Activated naive CD8-positive, alpha-beta T cell treated with anti-CD3 and anti-CD28 coated beads for 36 hours (primary cell): ENCODE measurements at regions not wholly inside any gene's neighbourhood (a gene's known extent, or its start where the extent isn't known, plus 50 kb on each side); places are given as distances from the start of the nearest gene placed in this dataset.
"Not testable (repeated sequence)": the region's sequence is repeated elsewhere in the genome, so short reads cannot be mapped to it uniquely, and the experiment has no call there.

Experiments used
- DNase-seq: peaks from one replicate; pipeline ENCODE4 v3.0.0; 2021
- H3K27ac Mint-ChIP-seq: one replicate; pipeline ENCODE4 v1.8.0; 2022; ENCODE audit warnings: mild to moderate bottlenecking, moderate library complexity, mixed read lengths
- H3K27me3 Mint-ChIP-seq: one replicate; pipeline ENCODE4 v1.8.0; 2022; ENCODE audit warnings: mild to moderate bottlenecking, mixed read lengths
- H3K36me3 Mint-ChIP-seq: one replicate; pipeline ENCODE4 v1.8.0; 2021; ENCODE audit warnings: mild to moderate bottlenecking, mixed read lengths
- H3K4me1 Mint-ChIP-seq: one replicate; pipeline ENCODE4 v1.8.0; 2021; ENCODE audit warnings: mixed read lengths
- H3K4me3 Mint-ChIP-seq: one replicate; pipeline ENCODE4 v1.8.0; 2022; ENCODE audit warnings: mild to moderate bottlenecking, moderate library complexity, mixed read lengths
- H3K9me3 Mint-ChIP-seq: one replicate; pipeline ENCODE4 v1.8.0; 2022; ENCODE audit warnings: mixed read lengths

DNA sequence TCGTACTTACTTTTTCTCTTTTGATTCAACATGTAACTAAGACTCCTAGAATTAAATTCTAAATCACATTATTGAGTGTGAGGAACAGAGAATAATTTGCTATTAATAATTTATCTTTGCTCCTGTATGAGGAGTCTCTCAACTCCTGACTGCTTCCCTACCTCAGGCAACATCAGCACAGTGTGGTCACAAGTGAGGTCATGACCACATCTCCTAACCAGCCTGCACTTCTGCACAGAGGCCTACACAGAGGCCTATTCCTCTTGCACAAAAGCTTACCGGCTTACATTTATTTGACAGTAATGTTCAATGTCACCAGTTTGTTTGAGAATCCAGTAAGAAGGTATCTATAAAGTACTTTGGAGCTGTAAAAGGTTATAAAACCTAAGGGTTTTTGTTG lies 637.4 kb upstream of the MARCKS start:
- H3K4me3 Mint-ChIP-seq = no peak overlapping the region
- H3K9me3 Mint-ChIP-seq = no peaks in the 10 kb centered on the region
- no peak overlapping the region for H3K27ac Mint-ChIP-seq
- H3K4me1 Mint-ChIP-seq = no peaks in the 10 kb centered on the region
- DNase-seq = no peak
- H3K27me3 Mint-ChIP-seq = no peaks in the 10 kb centered on the region
- no peaks in the 10 kb centered on the region for H3K36me3 Mint-ChIP-seq

DNA sequence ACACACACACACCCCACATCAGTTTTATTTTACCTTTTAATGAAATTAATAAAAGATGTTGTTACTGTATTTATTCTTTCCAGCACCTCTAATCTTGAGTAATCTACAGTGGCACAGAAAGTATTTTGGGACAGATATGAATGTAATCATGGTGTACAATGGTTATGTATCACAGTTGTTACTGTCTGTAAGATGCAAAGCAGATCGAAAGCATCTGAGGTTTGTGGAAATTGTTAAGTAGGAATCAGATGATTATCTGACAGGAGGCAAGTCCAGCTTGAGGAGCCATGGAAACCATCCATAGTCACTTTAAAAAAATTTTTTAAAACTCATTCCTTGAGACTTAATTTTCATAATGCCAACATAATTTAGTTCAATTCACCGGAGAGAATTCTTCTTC lies 636.3 kb upstream of the MARCKS start:
- H3K27me3 Mint-ChIP-seq = no peaks in the 10 kb centered on the region
- H3K27ac Mint-ChIP-seq = no peak overlapping the region
- no peaks in the 10 kb centered on the region for H3K36me3 Mint-ChIP-seq
- no peak overlapping the region for H3K4me3 Mint-ChIP-seq
- no peaks in the 10 kb centered on the region for H3K9me3 Mint-ChIP-seq
- DNase-seq = no peak
- no peaks in the 10 kb centered on the region for H3K4me1 Mint-ChIP-seq

DNA sequence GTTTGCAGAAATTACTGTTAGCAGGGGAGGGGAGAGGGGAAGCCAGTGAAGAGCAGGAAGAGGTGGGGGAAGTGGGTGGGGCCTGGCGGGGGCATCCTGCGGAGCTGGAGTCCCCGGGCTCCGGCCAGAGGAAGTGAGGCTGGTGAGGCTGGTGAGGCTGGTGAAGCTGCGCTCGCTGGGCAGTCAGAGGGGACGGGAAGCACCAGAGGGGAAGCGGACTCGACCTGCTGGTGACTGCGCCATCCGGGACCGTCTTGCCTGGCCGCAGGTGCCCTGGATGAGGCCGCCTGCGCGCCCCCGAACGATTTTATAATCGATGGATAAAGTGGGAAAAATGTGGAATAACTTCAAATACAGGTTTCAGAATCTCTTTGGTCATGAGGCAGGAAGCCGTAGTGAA lies 635.3 kb upstream of the MARCKS start:
- no peaks in the 10 kb centered on the region for H3K27me3 Mint-ChIP-seq

DNA sequence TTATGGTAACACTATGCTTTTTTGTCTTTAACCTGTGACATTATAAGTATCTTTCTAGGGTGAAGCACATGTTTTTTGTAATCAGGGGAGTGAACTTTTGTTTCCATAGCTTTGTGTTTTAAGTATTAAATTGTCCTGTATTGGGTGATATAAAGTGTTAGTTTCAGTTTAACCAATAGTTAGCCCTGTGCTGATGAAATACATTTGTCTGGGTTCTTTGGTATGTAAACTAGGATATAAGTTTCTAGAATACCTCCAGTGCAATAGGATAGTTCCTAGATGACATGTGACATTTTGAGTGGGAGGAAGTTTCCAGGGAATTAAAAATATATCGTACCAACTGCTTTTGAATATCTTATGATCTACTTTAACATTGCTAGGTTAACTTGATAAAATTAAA lies 611.0 kb upstream of the MARCKS start:
- DNase-seq = no peak
- Mint-ChIP-seq H3K27me3 (no peaks in the 10 kb centered on the region), H3K4me1 (no peaks in the 10 kb centered on the region), H3K4me3 (no peak overlapping the region), H3K27ac (no peak overlapping the region), H3K9me3 (no peaks in the 10 kb centered on the region), H3K36me3 (no peaks in the 10 kb centered on the region)

More for the DNA sequence above, 635.3 kb upstream of the MARCKS start:
- Mint-ChIP-seq H3K27ac (no peak overlapping the region), H3K36me3 (no peaks in the 10 kb centered on the region), H3K4me1 (no peaks in the 10 kb centered on the region), H3K4me3 (no peak overlapping the region), H3K9me3 (no peaks in the 10 kb centered on the region)
- no peak for DNase-seq

- Mint-ChIP-seq H3K36me3 (no peaks in the 10 kb centered on the region), H3K4me3 (no peak overlapping the region)
Observed at GRCh38 chr6:113248532-113248931, 608.6 kb upstream of the MARCKS start.

GRCh38 chr6:113254194-113254593 lies 603.0 kb upstream of the MARCKS start:
- H3K27me3 Mint-ChIP-seq, H3K4me3 Mint-ChIP-seq, H3K27ac Mint-ChIP-seq, H3K4me1 Mint-ChIP-seq, H3K36me3 Mint-ChIP-seq, DNase-seq: not testable (repeated sequence)
- H3K9me3 Mint-ChIP-seq = peaks cover 11% of the 10 kb centered on the region

More at GRCh38 chr6:113248532-113248931, 608.6 kb upstream of the MARCKS start:
- H3K4me1 Mint-ChIP-seq = no peaks in the 10 kb centered on the region
- peaks cover 4% of the 10 kb centered on the region for H3K9me3 Mint-ChIP-seq
- no peak for DNase-seq
- no peaks in the 10 kb centered on the region for H3K27me3 Mint-ChIP-seq
- H3K27ac Mint-ChIP-seq = no peak overlapping the region

DNA sequence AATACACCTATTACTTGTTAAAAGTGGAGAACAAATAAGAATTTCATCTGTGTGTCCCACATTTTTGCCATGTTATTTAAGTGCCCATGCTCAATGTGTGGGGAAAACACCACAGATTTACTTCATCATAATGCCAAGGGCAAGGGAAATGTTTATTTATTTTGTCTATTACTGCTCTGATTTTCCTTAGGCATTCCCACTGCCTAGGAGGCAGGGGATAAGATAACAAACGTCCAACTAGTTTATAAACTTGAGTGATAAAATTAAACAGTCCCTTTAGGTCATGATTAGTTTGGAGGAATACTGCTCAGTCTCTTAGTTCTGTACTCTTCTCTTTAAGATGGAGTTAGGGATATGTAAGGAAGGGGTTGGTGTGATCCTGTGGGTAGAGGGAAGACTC lies 598.4 kb upstream of the MARCKS start:
- Mint-ChIP-seq H3K27ac (no peak overlapping the region), H3K36me3 (no peaks in the 10 kb centered on the region), H3K27me3 (no peaks in the 10 kb centered on the region), H3K9me3 (peaks cover 13% of the 10 kb centered on the region), H3K4me1 (no peaks in the 10 kb centered on the region), H3K4me3 (no peak overlapping the region)
- no peak for DNase-seq

DNA sequence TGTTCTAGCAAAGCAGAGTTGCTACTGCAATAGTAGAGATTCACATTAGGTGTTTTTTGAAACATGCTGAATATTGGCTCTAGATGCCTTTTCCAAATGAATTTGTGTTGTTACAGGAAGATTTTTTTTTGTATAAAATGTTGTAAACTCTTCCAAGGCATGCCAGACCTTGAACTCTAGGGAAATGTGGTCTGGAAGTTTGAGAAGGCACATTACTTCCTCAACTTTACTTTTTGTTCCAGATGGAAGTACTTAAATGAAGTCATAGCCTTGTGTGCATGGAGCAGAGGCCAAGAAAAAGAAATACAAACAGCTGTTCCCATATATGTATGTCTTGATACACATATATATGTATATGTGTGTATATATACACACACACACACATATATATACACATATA lies 585.7 kb upstream of the MARCKS start:
- Mint-ChIP-seq H3K27me3 (no peaks in the 10 kb centered on the region), H3K4me1 (no peaks in the 10 kb centered on the region), H3K36me3 (no peaks in the 10 kb centered on the region), H3K4me3 (no peak overlapping the region), H3K9me3 (peaks cover 20% of the 10 kb centered on the region), H3K27ac (no peak overlapping the region)
- DNase-seq = no peak

DNA sequence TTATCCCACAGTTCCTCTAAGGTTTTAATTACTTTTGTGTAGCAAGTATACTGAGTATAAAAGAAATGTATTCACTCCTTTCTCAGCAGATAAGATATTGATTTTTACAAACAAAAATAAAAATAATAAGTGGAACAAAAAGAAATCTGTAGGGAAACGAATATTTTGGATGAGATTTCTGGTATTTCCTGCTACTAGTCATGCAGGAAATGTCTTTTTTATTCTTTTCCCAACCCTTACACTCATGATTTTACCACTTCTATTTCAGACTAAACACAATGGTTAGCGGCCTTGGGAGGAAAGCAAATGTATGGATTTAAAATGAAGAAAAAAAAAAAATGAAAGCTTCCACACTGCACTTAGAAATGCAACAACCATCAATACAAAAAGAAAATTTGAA lies 580.5 kb upstream of the MARCKS start:
- no peaks in the 10 kb centered on the region for H3K36me3 Mint-ChIP-seq
- H3K27ac Mint-ChIP-seq = no peak overlapping the region
- H3K4me3 Mint-ChIP-seq = no peak overlapping the region
- DNase-seq = no peak
- no peaks in the 10 kb centered on the region for H3K9me3 Mint-ChIP-seq
- no peaks in the 10 kb centered on the region for H3K4me1 Mint-ChIP-seq
- H3K27me3 Mint-ChIP-seq = no peaks in the 10 kb centered on the region

GRCh38 chr6:113277111-113277510 lies 580.0 kb upstream of the MARCKS start:
- Mint-ChIP-seq H3K4me3 (no peak overlapping the region), H3K36me3 (no peaks in the 10 kb centered on the region), H3K27me3 (no peaks in the 10 kb centered on the region), H3K9me3 (no peaks in the 10 kb centered on the region), H3K4me1 (no peaks in the 10 kb centered on the region), H3K27ac (no peak overlapping the region)
- DNase-seq = no peak

- H3K27ac Mint-ChIP-seq = no peak overlapping the region
- H3K4me3 Mint-ChIP-seq = no peak overlapping the region
- H3K36me3 Mint-ChIP-seq = no peaks in the 10 kb centered on the region
- no peaks in the 10 kb centered on the region for H3K27me3 Mint-ChIP-seq
- no peak for DNase-seq
- no peaks in the 10 kb centered on the region for H3K4me1 Mint-ChIP-seq
- no peaks in the 10 kb centered on the region for H3K9me3 Mint-ChIP-seq
Observed at GRCh38 chr6:113281014-113281413, 576.1 kb upstream of the MARCKS start.

GRCh38 chr6:113281431-113281830 lies 575.7 kb upstream of the MARCKS start:
- H3K9me3 Mint-ChIP-seq = peaks cover 4% of the 10 kb centered on the region
- H3K4me3 Mint-ChIP-seq = no peak overlapping the region
- no peaks in the 10 kb centered on the region for H3K36me3 Mint-ChIP-seq
- H3K27me3 Mint-ChIP-seq = no peaks in the 10 kb centered on the region
- no peak for DNase-seq
- H3K4me1 Mint-ChIP-seq = no peaks in the 10 kb centered on the region
- no peak overlapping the region for H3K27ac Mint-ChIP-seq

DNA sequence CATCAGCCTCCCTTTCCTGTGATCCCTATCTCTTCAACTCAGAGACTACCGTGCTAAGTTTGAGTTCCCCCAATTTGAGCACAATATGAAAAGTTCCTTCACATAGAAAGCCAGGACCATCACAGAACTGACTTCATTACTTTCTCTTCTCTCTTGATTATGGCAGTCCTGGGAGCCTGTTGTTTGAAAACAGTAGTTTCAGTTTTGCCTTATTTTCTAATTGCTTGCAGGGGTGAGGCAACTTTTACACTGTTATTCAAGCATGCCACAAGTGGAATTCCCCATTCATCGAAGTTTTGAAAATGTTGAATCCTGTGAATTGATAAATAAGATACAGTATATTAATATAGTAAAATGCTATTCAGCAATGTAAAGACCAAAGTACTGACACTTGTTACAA lies 569.7 kb upstream of the MARCKS start:
- no peaks in the 10 kb centered on the region for H3K4me1 Mint-ChIP-seq
- no peak for DNase-seq
- no peaks in the 10 kb centered on the region for H3K27me3 Mint-ChIP-seq
- no peaks in the 10 kb centered on the region for H3K36me3 Mint-ChIP-seq
- H3K27ac Mint-ChIP-seq = no peak overlapping the region
- peaks cover 6% of the 10 kb centered on the region for H3K9me3 Mint-ChIP-seq
- H3K4me3 Mint-ChIP-seq = no peak overlapping the region

GRCh38 chr6:113288409-113288808 lies 568.7 kb upstream of the MARCKS start:
- no peak overlapping the region for H3K4me3 Mint-ChIP-seq

GRCh38 chr6:113289166-113289565 lies 568.0 kb upstream of the MARCKS start:
- no peak overlapping the region for H3K27ac Mint-ChIP-seq
- no peak for DNase-seq
- H3K27me3 Mint-ChIP-seq = peaks cover 3% of the 10 kb centered on the region
- H3K36me3 Mint-ChIP-seq = no peaks in the 10 kb centered on the region
- H3K4me1 Mint-ChIP-seq = no peaks in the 10 kb centered on the region
- H3K4me3 Mint-ChIP-seq = no peak overlapping the region
- H3K9me3 Mint-ChIP-seq = peaks cover 6% of the 10 kb centered on the region

More at GRCh38 chr6:113288409-113288808, 568.7 kb upstream of the MARCKS start:
- no peaks in the 10 kb centered on the region for H3K27me3 Mint-ChIP-seq
- H3K9me3 Mint-ChIP-seq = peaks cover 6% of the 10 kb centered on the region
- no peaks in the 10 kb centered on the region for H3K36me3 Mint-ChIP-seq
- H3K27ac Mint-ChIP-seq = no peak overlapping the region
- H3K4me1 Mint-ChIP-seq = no peaks in the 10 kb centered on the region
- DNase-seq = no peak

- H3K4me3 Mint-ChIP-seq = no peak overlapping the region
- no peaks in the 10 kb centered on the region for H3K4me1 Mint-ChIP-seq
- H3K27me3 Mint-ChIP-seq = peaks cover 4% of the 10 kb centered on the region
- H3K27ac Mint-ChIP-seq = no peak overlapping the region
- no peak for DNase-seq
- no peaks in the 10 kb centered on the region for H3K36me3 Mint-ChIP-seq
- H3K9me3 Mint-ChIP-seq = peaks cover 6% of the 10 kb centered on the region
Observed at GRCh38 chr6:113290684-113291083, 566.5 kb upstream of the MARCKS start.
